Effector memory CD8-positive, alpha-beta T cell (primary cell): ENCODE measurements at regions not wholly inside any gene's neighbourhood (a gene's known extent, or its start where the extent isn't known, plus 50 kb on each side); places are given as distances from the start of the nearest gene placed in this dataset.
"Not testable (repeated sequence)": the region's sequence is repeated elsewhere in the genome, so short reads cannot be mapped to it uniquely, and the experiment has no call there.

ENCODE experiments used
- ATAC-seq: fragments of 150-1000 bp; cut with Tn5 transposase; replicated peaks from 2 replicates; pipeline ENCODE4 v1.10.0; 2021; ENCODE audit warnings: mild to moderate bottlenecking, moderate library complexity
- DNase-seq, 3 experiments: peaks; one replicate each; pipeline ENCODE4 v3.0.0; 2021
- H3K27ac Mint-ChIP-seq, 2 donors: one replicate each; pipeline ENCODE4 v1.8.0; 2022; ENCODE audit warnings: mild to moderate bottlenecking in 2 of 2, mixed read lengths in 2 of 2, moderate library complexity in 2 of 2
- H3K27me3 Mint-ChIP-seq, 2 donors: one replicate each; pipeline ENCODE4 v1.8.0; 2022; ENCODE audit warnings: mixed read lengths in 2 of 2
- H3K36me3 Mint-ChIP-seq: one replicate; pipeline ENCODE4 v1.8.0; 2022; ENCODE audit warnings: mild to moderate bottlenecking, moderate library complexity, mixed read lengths; ENCODE audit not compliant: insufficient read depth
- H3K4me1 Mint-ChIP-seq, 2 donors: one replicate each; pipeline ENCODE4 v1.8.0; 2022; ENCODE audit warnings: low read depth in 2 of 2, mixed read lengths in 2 of 2
- H3K4me3 Mint-ChIP-seq, 2 donors: one replicate each; pipeline ENCODE4 v1.8.0; 2022; ENCODE audit warnings: mild to moderate bottlenecking in 2 of 2, mixed read lengths in 2 of 2, moderate library complexity in 2 of 2
- H3K9me3 Mint-ChIP-seq, 2 donors: one replicate each; pipeline ENCODE4 v1.8.0; 2022; ENCODE audit warnings: mixed read lengths in 2 of 2

- not testable (repeated sequence) for ATAC-seq, DNase-seq, H3K27me3 Mint-ChIP-seq, H3K9me3 Mint-ChIP-seq
- peak overlapping the region; percentile 36 to 69 for H3K4me3 Mint-ChIP-seq
- peaks cover 55 to 63% of the 10 kb centered on the region in 2 donors for H3K4me1 Mint-ChIP-seq
- peak overlapping the region; percentile 81 to 89 for H3K27ac Mint-ChIP-seq
- peaks cover 11% of the 10 kb centered on the region for H3K36me3 Mint-ChIP-seq
Measured at GRCh38 chr10:11403646-11404045, 207.8 kb downstream of the USP6NL start.

DNA sequence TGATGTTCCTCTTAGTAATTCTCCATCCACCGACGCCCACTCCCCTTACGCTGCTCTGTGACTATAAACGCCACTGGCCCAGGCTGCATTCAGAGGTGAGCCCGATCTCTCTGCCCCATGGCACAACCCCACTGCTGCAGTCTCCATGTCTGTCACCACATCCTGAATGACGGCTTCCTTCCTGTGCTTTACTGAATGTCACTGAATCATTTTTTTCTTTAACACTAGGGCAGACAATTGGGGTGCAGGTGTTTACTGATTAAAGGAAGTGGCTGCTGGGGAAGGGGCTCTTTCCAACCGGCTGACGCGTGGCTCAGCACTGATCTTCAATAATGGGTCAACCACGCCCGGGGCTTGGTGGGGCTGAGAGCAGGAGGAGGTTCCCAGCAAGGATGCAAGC lies 208.3 kb downstream of the USP6NL start:
- DNase-seq (peak; percentile 53 to 60 (median 55)), ATAC-seq (peak; percentile 95)
- Mint-ChIP-seq H3K9me3 (peaks cover 2 to 8% of the 10 kb centered on the region in 2 donors), H3K27me3 (no peaks in the 10 kb centered on the region), H3K4me1 (peaks cover 55 to 64% of the 10 kb centered on the region in 2 donors), H3K27ac (peak overlapping the region; percentile 81 to 89), H3K4me3 (peak overlapping the region; percentile 36 to 69), H3K36me3 (peaks cover 11% of the 10 kb centered on the region)

GRCh38 chr10:11402392-11402791 lies 209.1 kb downstream of the USP6NL start:
- H3K4me1 Mint-ChIP-seq = peaks cover 50 to 57% of the 10 kb centered on the region in 2 donors
- ATAC-seq (no peak), DNase-seq (no peak)
- no peaks in the 10 kb centered on the region for H3K27me3 Mint-ChIP-seq
- peak overlapping the region; percentile 61 to 66 for H3K4me3 Mint-ChIP-seq
- peaks cover 11% of the 10 kb centered on the region for H3K36me3 Mint-ChIP-seq
- H3K27ac Mint-ChIP-seq = peak overlapping the region; percentile 81 to 89
- peaks cover 2 to 3% of the 10 kb centered on the region in 2 donors for H3K9me3 Mint-ChIP-seq

DNA sequence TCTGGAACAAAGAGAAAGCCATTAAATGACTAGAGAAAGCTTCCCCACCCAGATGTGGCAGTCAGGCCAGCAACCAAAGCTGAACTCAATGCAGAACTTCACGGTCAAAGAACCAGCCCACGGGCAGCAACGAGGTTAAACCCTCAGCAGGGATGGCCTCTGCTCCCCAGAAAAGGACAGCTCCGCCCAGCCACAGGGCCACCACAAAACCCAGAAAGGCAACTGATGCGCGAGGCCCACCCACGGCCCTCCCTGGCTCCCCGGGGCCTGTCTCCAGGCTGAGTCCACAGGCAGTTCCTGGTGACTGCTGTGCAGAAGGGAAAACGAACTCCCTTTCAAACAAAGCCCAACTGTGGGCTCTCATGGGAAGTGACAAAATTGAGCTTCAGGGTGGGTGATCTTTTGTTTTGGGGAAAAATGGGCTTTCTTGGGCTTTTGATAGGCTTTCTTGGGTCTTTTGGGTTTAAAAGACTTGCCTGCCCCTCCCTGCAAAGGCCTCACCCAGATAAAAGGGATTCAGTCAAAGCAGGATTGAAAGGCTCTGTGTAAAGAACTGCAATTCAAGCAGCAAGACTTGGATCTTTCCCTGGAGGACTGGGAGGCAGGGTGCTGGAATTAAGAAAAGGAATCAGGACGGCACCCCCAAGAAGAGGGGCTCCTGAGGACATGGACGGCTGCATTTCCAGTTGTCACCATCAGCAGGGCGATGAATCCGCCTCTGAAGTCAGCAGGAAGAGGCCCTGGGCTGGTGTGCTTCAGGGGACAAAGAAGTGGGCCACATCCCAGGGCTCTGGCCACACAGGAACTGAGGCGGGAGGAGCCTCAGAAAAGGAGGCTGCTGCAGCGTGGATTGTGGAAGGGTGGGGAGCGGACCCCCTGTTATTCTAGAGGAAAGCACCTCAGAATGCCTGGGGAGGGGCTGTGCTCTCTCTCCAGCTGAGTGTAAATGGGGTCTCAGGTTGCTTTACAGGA lies 209.9 kb downstream of the USP6NL start:
- Mint-ChIP-seq H3K36me3 (peaks cover 11% of the 10 kb centered on the region), H3K4me3 (peak overlapping the region; percentile 61 to 66), H3K27me3 (no peaks in the 10 kb centered on the region), H3K27ac (peak overlapping the region; percentile 81 to 89), H3K4me1 (peaks cover 42 to 49% of the 10 kb centered on the region in 2 donors), H3K9me3 (no peaks in the 10 kb centered on the region)
- DNase-seq = peak in 1 of 3 experiments; percentile 5
- no peak for ATAC-seq

GRCh38 chr10:11397980-11398580 lies 213.4 kb downstream of the USP6NL start:
- peak overlapping the region; percentile 6 to 35 for H3K27ac Mint-ChIP-seq
- peaks cover 3% of the 10 kb centered on the region for H3K36me3 Mint-ChIP-seq
- ATAC-seq (no peak), DNase-seq (no peak)
- no peak overlapping the region for H3K4me3 Mint-ChIP-seq
- peaks cover 32 to 33% of the 10 kb centered on the region in 2 donors for H3K4me1 Mint-ChIP-seq
- H3K9me3 Mint-ChIP-seq = no peaks in the 10 kb centered on the region
- peaks cover 0 to 2% of the 10 kb centered on the region in 2 donors for H3K27me3 Mint-ChIP-seq

DNA sequence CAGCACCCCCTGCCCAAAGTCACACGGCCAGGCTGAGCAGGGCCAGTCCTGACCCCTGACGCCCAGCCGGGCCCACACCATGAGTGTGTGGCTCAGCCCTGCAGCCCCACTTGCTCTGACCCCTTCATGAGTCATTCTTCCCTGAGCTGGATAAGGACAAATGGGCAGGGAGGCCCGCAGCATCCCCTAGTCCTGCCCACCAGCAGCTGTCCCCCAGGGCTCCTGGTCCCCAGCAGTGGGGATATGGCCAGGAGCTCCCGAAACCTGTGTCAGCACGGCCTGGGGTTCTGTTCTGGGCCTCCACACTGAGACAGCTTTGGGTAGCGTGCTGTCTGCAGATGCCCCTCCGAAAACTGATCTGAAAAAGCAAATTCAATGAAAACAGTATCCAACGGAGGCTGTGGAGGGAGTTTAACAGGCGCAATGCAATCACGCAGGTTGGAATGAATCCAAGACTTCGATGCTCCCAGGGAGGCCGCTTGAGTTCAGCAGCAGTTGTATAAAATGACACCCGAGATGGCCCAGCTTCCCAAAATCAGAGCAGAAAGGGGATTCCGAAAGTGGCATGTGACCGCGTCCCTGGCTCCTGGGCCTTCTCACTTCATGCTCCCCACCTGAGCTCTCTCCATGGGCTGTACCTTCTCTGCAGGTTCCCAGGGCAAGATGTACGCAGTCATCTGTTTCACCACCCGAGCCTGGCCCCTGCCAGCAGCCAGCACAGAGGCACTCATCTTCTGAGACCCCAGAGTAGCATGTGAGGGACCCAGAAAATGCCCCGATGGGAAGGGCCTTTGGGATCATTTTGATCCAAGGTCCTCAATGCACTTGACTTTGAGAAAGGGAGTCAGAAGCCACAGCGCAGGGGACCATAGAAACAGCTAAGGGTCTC lies 214.1 kb downstream of the USP6NL start:
- DNase-seq = no peak
- H3K27ac Mint-ChIP-seq = peak overlapping the region in 1 of 2 donors; percentile 35

GRCh38 chr10:11396311-11396955 lies 215.0 kb downstream of the USP6NL start:
- DNase-seq = no peak
- no peak overlapping the region for H3K27ac Mint-ChIP-seq
- peaks cover 19 to 23% of the 10 kb centered on the region in 2 donors for H3K4me1 Mint-ChIP-seq
- H3K27me3 Mint-ChIP-seq = peaks cover 0 to 7% of the 10 kb centered on the region in 2 donors
- H3K9me3 Mint-ChIP-seq = no peaks in the 10 kb centered on the region
- no peaks in the 10 kb centered on the region for H3K36me3 Mint-ChIP-seq
- ATAC-seq = no peak
- H3K4me3 Mint-ChIP-seq = no peak overlapping the region

More for the DNA sequence above, 214.1 kb downstream of the USP6NL start:
- no peak for ATAC-seq
- Mint-ChIP-seq H3K27me3 (peaks cover 0 to 7% of the 10 kb centered on the region in 2 donors), H3K4me3 (no peak overlapping the region), H3K4me1 (peaks cover 27 to 32% of the 10 kb centered on the region in 2 donors), H3K9me3 (no peaks in the 10 kb centered on the region), H3K36me3 (no peaks in the 10 kb centered on the region)

- Mint-ChIP-seq H3K27ac (no peak overlapping the region), H3K9me3 (no peaks in the 10 kb centered on the region), H3K27me3 (peaks cover 0 to 7% of the 10 kb centered on the region in 2 donors), H3K4me1 (peaks cover 12 to 16% of the 10 kb centered on the region in 2 donors), H3K4me3 (no peak overlapping the region), H3K36me3 (no peaks in the 10 kb centered on the region)
- DNase-seq (no peak), ATAC-seq (no peak)
Measured at GRCh38 chr10:11395581-11396310, 215.7 kb downstream of the USP6NL start.

- ATAC-seq (no peak), DNase-seq (no peak)
- Mint-ChIP-seq H3K4me1 (peaks cover 6 to 10% of the 10 kb centered on the region in 2 donors), H3K27me3 (peaks cover 0 to 7% of the 10 kb centered on the region in 2 donors), H3K9me3 (no peaks in the 10 kb centered on the region), H3K4me3 (no peak overlapping the region), H3K36me3 (no peaks in the 10 kb centered on the region), H3K27ac (no peak overlapping the region)
Measured at GRCh38 chr10:11395161-11395560, 216.3 kb downstream of the USP6NL start.

- ATAC-seq (no peak), DNase-seq (no peak)
- Mint-ChIP-seq H3K27me3 (peaks cover 0 to 7% of the 10 kb centered on the region in 2 donors), H3K9me3 (no peaks in the 10 kb centered on the region), H3K27ac (peak overlapping the region in 1 of 2 donors; percentile 32), H3K4me1 (peaks cover 2 to 6% of the 10 kb centered on the region in 2 donors), H3K4me3 (no peak overlapping the region), H3K36me3 (no peaks in the 10 kb centered on the region)
Measured at GRCh38 chr10:11393858-11394257, 217.6 kb downstream of the USP6NL start.

DNA sequence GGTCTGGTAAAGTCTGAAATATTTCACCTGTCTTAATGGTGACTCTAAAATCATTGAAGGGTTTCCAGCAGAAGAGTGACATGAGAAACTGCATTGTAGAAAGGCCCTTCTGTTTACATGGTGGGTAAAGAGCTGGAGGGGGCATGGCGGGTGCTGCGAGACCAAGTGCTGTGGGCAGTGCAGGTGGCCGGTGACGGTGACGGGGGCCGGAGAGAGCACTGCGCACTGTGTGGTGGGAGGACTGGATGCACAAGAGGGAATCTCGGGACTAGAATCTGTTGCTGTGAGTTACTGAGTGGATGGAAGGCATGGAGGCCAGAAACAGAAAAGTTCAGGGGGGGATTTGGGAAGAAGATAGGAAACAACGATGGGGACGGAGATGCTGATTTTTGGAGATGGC lies 218.7 kb downstream of the USP6NL start:
- no peak for ATAC-seq
- Mint-ChIP-seq H3K27ac (peak overlapping the region in 1 of 2 donors; percentile 32), H3K36me3 (no peaks in the 10 kb centered on the region), H3K27me3 (peaks cover 0 to 7% of the 10 kb centered on the region in 2 donors), H3K4me1 (peaks cover 0 to 6% of the 10 kb centered on the region in 2 donors), H3K9me3 (no peaks in the 10 kb centered on the region), H3K4me3 (no peak overlapping the region)
- no peak for DNase-seq

GRCh38 chr10:11388996-11389395 lies 222.5 kb downstream of the USP6NL start:
- Mint-ChIP-seq H3K27ac (peak overlapping the region in 1 of 2 donors; percentile 30), H3K4me1 (peaks cover 0 to 6% of the 10 kb centered on the region in 2 donors), H3K9me3 (no peaks in the 10 kb centered on the region), H3K36me3 (no peaks in the 10 kb centered on the region), H3K27me3 (peaks cover 0 to 11% of the 10 kb centered on the region in 2 donors), H3K4me3 (no peak overlapping the region)
- ATAC-seq (no peak), DNase-seq (no peak)
